H1 (cell line): ENCODE measurements at regions not wholly inside any gene's neighbourhood (a gene's known extent, or its start where the extent isn't known, plus 50 kb on each side); places are given as distances from the start of the nearest gene placed in this dataset.

Experiments used
- ASH2L ChIP-seq: fragments of 200-600, 300-600 bp; sonication (generic); IDR thresholded peaks from one replicate; pipeline ENCODE4 v1.7.1; 2017; ENCODE audit warnings: low read length
- CEBPB ChIP-seq: IDR thresholded peaks from 2 replicates; pipeline ENCODE4 v1.6.1; 2012; ENCODE audit warnings: low read depth, low read length
- CHD1 ChIP-seq: IDR thresholded peaks from 2 replicates; pipeline ENCODE4 v1.6.1; 2012; ENCODE audit warnings: low read depth, low read length, improper control_type of control experiment
- CTCF ChIP-seq, 3 experiments: IDR thresholded peaks; 1 replicate in 2 of 3; 2 replicates in 1 of 3; pipeline versions ENCODE4 v1.5.1 to v1.6.1; 2011; ENCODE audit warnings: low read length in 3 of 3, mild to moderate bottlenecking in 3 of 3, inconsistent platforms in 2 of 3, low read depth in 1 of 3, moderate library complexity in 1 of 3; ENCODE audit not compliant: insufficient read depth in 1 of 3; ENCODE audit errors: control extremely low read depth in 1 of 3
- EZH2 ChIP-seq: fragments of 200-600 bp; sonication (generic); IDR thresholded peaks from 2 replicates; pipeline ENCODE4 v1.7.1; 2012; ENCODE audit warnings: low read depth, mild to moderate bottlenecking, moderate library complexity, low read length, inconsistent platforms; ENCODE audit not compliant: severe bottlenecking
- JUND ChIP-seq: IDR thresholded peaks from 2 replicates; pipeline ENCODE4 v1.6.1; 2011; ENCODE audit warnings: mild to moderate bottlenecking, improper control_type of control experiment, low read length
- KDM1A ChIP-seq: fragments of 200-600, 300-600 bp; sonication (generic); IDR thresholded peaks from 2 replicates; pipeline ENCODE4 v1.7.1; 2016; ENCODE audit warnings: mild to moderate bottlenecking, low read length, borderline replicate concordance
- POLR2A ChIP-seq, 2 experiments: IDR thresholded peaks; 1 replicate in 1 of 2; 2 replicates in 1 of 2; pipeline ENCODE4 v1.6.1; 2011; ENCODE audit warnings: low read depth in 2 of 2, low read length in 2 of 2, mild to moderate bottlenecking in 2 of 2; ENCODE audit errors: control extremely low read depth in 1 of 2
- SIN3A ChIP-seq, 2 experiments: IDR thresholded peaks in 1 of 2; conservative IDR thresholded peaks in 1 of 2; 2 replicates each; pipeline ENCODE4 v1.6.1; 2011 to 2012; ENCODE audit warnings: low read length in 2 of 2, improper control_type of control experiment in 1 of 2, low read depth in 1 of 2, mild to moderate bottlenecking in 1 of 2
- SP1 ChIP-seq: IDR thresholded peaks from 2 replicates; pipeline ENCODE4 v1.6.1; 2011; ENCODE audit warnings: low read depth, low read length
- SP2 ChIP-seq: IDR thresholded peaks from 2 replicates; pipeline ENCODE4 v1.6.1; 2012; ENCODE audit warnings: mild to moderate bottlenecking, low read length, inconsistent platforms
- SUZ12 ChIP-seq: fragments of 200-600 bp; sonication (generic); IDR thresholded peaks from 2 replicates; pipeline ENCODE4 v1.6.1; 2012; ENCODE audit warnings: mild to moderate bottlenecking, inconsistent platforms, low read length, moderate library complexity, mixed read lengths

DNA sequence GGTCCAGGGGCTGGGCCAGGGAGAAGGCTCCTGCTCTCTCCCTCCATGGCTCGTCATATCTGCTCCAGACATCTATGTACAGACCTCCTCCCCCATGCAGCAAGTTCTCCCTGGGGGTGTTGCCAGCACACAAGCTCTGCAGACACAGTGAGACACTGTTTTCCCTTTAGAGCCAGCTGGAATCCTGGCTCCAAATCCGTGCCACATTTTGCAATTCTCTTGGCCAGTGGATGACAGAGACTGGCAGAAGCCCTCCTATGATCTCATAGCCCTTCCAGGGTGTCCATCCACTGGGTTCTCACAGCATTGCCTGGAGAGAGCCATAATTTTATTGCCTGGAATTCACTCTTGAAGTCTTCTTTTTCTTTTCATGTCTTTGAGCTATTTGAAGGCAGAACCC is 203.9 kb downstream of the TLE3 start:
- no peak for TF ChIP-seq KDM1A
- TF ChIP-seq CTCF (IDR thresholded peaks at IDR 0.05; ENCODE audit: control extremely low read depth in 1 of 3, insufficient read depth in 1 of 3, low read depth in 1 of 3, low read length in 3 of 3), result no peak
- no peak for TF ChIP-seq ASH2L
- no peak for TF ChIP-seq POLR2A (IDR thresholded peaks at IDR 0.05; ENCODE audit: control extremely low read depth in 1 of 2, low read depth in 2 of 2, low read length in 2 of 2)
- TF ChIP-seq SP1, result peak; percentile 79
- no peak for TF ChIP-seq CHD1
- no peak for TF ChIP-seq SUZ12
- no peak for TF ChIP-seq EZH2
- no peak for TF ChIP-seq SP2
- TF ChIP-seq SIN3A (conservative IDR thresholded peaks at IDR 0.05 in 1 of 2, IDR thresholded peaks at IDR 0.05 in 1 of 2; ENCODE audit: low read depth in 1 of 2, low read length in 2 of 2), result no peak
- TF ChIP-seq CEBPB, result no peak
- no peak for TF ChIP-seq JUND
